ENCODE measurements at regions not wholly inside any gene's neighbourhood (a gene's known extent, or its start where the extent isn't known, plus 50 kb on each side); places are given as distances from the start of the nearest gene placed in this dataset.

DNA sequence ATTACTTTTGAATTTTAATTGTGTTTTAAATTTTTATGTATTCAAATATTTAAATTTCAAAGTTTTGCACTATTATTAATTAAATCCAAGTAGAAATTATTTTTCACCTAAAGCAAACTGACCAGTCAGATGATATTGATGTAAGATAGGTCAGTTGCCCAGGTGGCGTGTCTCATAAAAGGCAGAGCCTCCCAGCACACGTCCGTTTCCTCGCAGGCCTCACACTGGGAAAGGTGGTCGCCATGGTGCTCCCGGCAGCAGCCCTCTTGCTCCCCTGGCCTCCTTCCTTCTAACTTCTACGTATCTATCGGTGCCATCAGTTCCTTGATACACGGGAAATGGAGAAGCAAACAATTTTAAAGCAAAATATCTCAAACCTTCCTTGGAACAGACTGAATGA, 516.8 kb downstream of the GALR1 start:
- TF ChIP-seq, protein P1, sequence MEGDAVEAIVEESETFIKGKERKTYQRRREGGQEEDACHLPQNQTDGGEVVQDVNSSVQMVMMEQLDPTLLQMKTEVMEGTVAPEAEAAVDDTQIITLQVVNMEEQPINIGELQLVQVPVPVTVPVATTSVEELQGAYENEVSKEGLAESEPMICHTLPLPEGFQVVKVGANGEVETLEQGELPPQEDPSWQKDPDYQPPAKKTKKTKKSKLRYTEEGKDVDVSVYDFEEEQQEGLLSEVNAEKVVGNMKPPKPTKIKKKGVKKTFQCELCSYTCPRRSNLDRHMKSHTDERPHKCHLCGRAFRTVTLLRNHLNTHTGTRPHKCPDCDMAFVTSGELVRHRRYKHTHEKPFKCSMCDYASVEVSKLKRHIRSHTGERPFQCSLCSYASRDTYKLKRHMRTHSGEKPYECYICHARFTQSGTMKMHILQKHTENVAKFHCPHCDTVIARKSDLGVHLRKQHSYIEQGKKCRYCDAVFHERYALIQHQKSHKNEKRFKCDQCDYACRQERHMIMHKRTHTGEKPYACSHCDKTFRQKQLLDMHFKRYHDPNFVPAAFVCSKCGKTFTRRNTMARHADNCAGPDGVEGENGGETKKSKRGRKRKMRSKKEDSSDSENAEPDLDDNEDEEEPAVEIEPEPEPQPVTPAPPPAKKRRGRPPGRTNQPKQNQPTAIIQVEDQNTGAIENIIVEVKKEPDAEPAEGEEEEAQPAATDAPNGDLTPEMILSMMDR (IDR thresholded peaks at IDR 0.05; ENCODE audit: borderline replicate concordance, extremely low read depth, low read length, poor library complexity, severe bottlenecking) = no peak
- no peak for TF ChIP-seq EZH2 (IDR thresholded peaks at IDR 0.05; ENCODE audit: borderline replicate concordance, low read depth, low read length, severe bottlenecking)

Measured in DND-41 (cell line).